ENCODE measurements at regions not wholly inside any gene's neighbourhood (a gene's known extent, or its start where the extent isn't known, plus 50 kb on each side); places are given as distances from the start of the nearest gene placed in this dataset.

DNA sequence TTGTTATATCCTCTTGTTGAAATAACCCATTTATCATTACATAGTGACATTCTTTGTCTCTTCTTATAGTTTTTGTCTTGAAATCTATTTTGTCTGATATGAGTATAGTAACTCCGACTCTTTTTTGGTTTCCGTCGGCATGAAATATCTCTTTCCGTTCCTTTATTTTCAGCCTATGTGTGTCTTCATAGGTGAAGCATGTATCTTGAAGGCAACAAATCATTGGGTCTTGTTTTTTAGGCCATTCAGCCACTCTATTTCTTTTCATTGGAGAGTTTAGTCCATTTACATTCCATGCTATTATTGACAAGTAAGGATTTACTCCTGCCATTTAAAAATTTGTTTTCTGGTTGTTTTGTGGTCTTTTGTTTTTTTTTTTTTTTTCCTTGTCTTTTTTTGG, 441.9 kb upstream of the KAZN start:
- Mint-ChIP-seq H3K27ac (ENCODE audit: unreplicated experiment) (no peak overlapping the region), H3K9me3 (ENCODE audit: unreplicated experiment) (peaks cover 2% of the 10 kb centered on the region), H3K4me1 (ENCODE audit: low read depth, unreplicated experiment) (no peaks in the 10 kb centered on the region), H3K4me3 (ENCODE audit: unreplicated experiment) (no peak overlapping the region), H3K27me3 (ENCODE audit: unreplicated experiment) (no peaks in the 10 kb centered on the region), H3K36me3 (ENCODE audit: unreplicated experiment) (peaks cover 16% of the 10 kb centered on the region)
- no peak for DNase-seq
- TF ChIP-seq, protein P1, sequence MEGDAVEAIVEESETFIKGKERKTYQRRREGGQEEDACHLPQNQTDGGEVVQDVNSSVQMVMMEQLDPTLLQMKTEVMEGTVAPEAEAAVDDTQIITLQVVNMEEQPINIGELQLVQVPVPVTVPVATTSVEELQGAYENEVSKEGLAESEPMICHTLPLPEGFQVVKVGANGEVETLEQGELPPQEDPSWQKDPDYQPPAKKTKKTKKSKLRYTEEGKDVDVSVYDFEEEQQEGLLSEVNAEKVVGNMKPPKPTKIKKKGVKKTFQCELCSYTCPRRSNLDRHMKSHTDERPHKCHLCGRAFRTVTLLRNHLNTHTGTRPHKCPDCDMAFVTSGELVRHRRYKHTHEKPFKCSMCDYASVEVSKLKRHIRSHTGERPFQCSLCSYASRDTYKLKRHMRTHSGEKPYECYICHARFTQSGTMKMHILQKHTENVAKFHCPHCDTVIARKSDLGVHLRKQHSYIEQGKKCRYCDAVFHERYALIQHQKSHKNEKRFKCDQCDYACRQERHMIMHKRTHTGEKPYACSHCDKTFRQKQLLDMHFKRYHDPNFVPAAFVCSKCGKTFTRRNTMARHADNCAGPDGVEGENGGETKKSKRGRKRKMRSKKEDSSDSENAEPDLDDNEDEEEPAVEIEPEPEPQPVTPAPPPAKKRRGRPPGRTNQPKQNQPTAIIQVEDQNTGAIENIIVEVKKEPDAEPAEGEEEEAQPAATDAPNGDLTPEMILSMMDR (IDR thresholded peaks at IDR 0.05; ENCODE audit: partially characterized antibody, unreplicated experiment) = no peak

DNA sequence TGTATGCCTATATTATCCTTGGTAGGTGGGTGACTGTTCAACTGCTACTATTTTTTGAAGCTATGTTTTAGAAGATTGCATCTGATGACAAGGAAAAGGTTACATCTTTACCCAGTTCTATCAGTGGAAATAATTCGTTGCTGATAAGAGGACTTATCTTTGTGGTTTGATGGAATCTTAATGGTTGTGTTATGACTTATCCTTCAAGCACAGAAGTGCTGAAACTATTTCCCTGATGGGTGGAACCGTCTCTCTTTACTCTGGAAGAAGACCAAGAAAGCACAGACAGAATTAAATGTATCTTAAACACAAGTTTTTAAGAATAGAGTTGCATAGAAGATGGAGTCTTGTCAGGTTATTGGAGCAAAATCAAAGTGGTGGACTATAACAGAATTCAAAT, 437.7 kb upstream of the KAZN start:
- TF ChIP-seq, protein P1 (IDR thresholded peaks at IDR 0.05; ENCODE audit: partially characterized antibody, unreplicated experiment) = no peak
- no peaks in the 10 kb centered on the region for H3K27me3 Mint-ChIP-seq (ENCODE audit: unreplicated experiment)
- DNase-seq = no peak
- H3K36me3 Mint-ChIP-seq (ENCODE audit: unreplicated experiment) = peaks cover 12% of the 10 kb centered on the region
- H3K27ac Mint-ChIP-seq (ENCODE audit: unreplicated experiment) = no peak overlapping the region
- H3K4me1 Mint-ChIP-seq (ENCODE audit: low read depth, unreplicated experiment) = no peaks in the 10 kb centered on the region
- H3K9me3 Mint-ChIP-seq (ENCODE audit: unreplicated experiment) = peaks cover 2% of the 10 kb centered on the region
- H3K4me3 Mint-ChIP-seq (ENCODE audit: unreplicated experiment) = no peak overlapping the region

- peaks cover 3% of the 10 kb centered on the region for H3K36me3 Mint-ChIP-seq (ENCODE audit: unreplicated experiment)
- TF ChIP-seq, protein P1 (IDR thresholded peaks at IDR 0.05; ENCODE audit: partially characterized antibody, unreplicated experiment) = no peak
- no peaks in the 10 kb centered on the region for H3K9me3 Mint-ChIP-seq (ENCODE audit: unreplicated experiment)
- no peak overlapping the region for H3K4me3 Mint-ChIP-seq (ENCODE audit: unreplicated experiment)
- H3K27me3 Mint-ChIP-seq (ENCODE audit: unreplicated experiment) = no peaks in the 10 kb centered on the region
- no peaks in the 10 kb centered on the region for H3K4me1 Mint-ChIP-seq (ENCODE audit: low read depth, unreplicated experiment)
- H3K27ac Mint-ChIP-seq (ENCODE audit: unreplicated experiment) = no peak overlapping the region
- no peak for DNase-seq
These were observed 435.2 kb upstream of the KAZN start for GRCh38 chr1:14163246-14163645.

DNA sequence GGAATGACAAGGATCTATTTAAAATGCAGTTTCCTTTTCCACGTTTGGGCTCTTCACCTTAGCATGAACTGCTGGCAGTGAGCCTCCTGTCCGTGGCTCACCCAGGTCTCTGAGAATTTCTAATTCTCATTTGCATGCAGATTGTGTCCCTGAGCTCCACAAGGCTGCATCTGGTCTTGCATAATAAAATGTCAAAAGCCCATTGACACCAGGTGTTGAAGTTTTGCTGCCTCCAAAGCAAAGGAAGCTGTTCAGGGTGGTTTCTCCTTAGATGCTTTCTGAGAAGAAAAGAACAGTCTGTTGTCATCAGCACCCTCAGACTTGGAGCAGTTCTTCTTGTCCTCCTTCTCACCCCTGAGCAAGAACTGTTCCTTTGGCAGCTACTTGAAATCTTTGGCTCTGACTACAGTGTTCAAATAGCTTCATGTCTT, 433.1 kb upstream of the KAZN start:
- H3K9me3 Mint-ChIP-seq (ENCODE audit: unreplicated experiment) = peaks cover 1% of the 10 kb centered on the region
- no peak for DNase-seq
- no peaks in the 10 kb centered on the region for H3K4me1 Mint-ChIP-seq (ENCODE audit: low read depth, unreplicated experiment)
- no peak overlapping the region for H3K27ac Mint-ChIP-seq (ENCODE audit: unreplicated experiment)
- H3K27me3 Mint-ChIP-seq (ENCODE audit: unreplicated experiment) = peaks cover 2% of the 10 kb centered on the region
- H3K36me3 Mint-ChIP-seq (ENCODE audit: unreplicated experiment) = no peaks in the 10 kb centered on the region
- no peak overlapping the region for H3K4me3 Mint-ChIP-seq (ENCODE audit: unreplicated experiment)
- TF ChIP-seq, protein P1 (IDR thresholded peaks at IDR 0.05; ENCODE audit: partially characterized antibody, unreplicated experiment) = no peak

DNA sequence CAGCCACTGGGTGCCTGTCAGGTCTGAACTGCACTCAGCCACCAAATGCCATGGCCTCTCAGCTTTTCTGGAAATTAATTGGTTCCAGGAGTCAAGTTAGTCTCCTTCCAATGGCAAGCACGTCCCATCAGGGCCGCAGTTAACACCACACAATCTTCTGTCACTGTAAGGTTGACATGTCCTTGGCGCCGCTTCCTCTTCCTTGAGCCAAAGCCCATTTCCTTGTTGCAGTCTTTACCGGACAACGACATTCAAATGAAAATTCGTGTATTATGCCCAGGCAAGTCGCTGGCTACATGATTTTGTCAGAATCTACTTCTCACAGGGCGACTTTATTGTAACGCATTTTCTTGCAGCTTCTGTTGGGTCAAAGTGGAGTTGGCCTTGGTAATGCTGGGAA, 430.6 kb upstream of the KAZN start:
- TF ChIP-seq, protein P1 (IDR thresholded peaks at IDR 0.05; ENCODE audit: partially characterized antibody, unreplicated experiment) = no peak
- Mint-ChIP-seq H3K27ac (ENCODE audit: unreplicated experiment) (no peak overlapping the region), H3K9me3 (ENCODE audit: unreplicated experiment) (peaks cover 1% of the 10 kb centered on the region), H3K27me3 (ENCODE audit: unreplicated experiment) (peaks cover 2% of the 10 kb centered on the region), H3K36me3 (ENCODE audit: unreplicated experiment) (peaks cover 3% of the 10 kb centered on the region), H3K4me1 (ENCODE audit: low read depth, unreplicated experiment) (no peaks in the 10 kb centered on the region), H3K4me3 (ENCODE audit: unreplicated experiment) (no peak overlapping the region)
- no peak for DNase-seq

Data from glutamatergic neuron (in vitro differentiated cells).